ENCODE measurements at regions not wholly inside any gene's neighbourhood (a gene's known extent, or its start where the extent isn't known, plus 50 kb on each side); places are given as distances from the start of the nearest gene placed in this dataset.

DNA sequence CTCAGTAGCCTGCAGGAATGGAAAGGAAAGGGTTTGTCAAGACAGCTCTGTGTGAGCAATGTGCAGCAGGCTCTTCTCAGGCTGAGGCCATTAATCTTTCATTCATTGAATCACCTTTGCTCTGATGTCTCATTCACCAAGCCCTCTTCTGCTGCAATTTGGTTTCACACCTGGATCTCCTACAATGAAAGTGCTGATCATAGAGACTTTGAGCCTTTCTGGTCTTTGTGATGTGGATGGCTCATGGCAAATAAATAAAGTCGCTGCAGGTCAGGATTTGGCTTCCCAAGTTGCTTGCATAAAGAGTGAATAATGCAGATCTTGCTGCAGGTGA, 95.8 kb upstream of the SPRED2 start:
- Histone ChIP-seq H3K9ac (ENCODE audit: low read depth, low read length, poor library complexity, severe bottlenecking) (no peak overlapping the region), H2AFZ (ENCODE audit: low read length) (no peak overlapping the region), H3K9me2 (replicated peaks; ENCODE audit: low read depth, low read length) (no peaks in the 10 kb centered on the region), H3K4me1 (ENCODE audit: insufficient read depth, low read length, poor library complexity, severe bottlenecking) (no peaks in the 10 kb centered on the region), H3K27me3 (ENCODE audit: insufficient read depth, low read length, poor library complexity, severe bottlenecking) (no peaks in the 10 kb centered on the region), H3F3A (ENCODE audit: low read depth) (no peaks in the 10 kb centered on the region), H4K20me1 (ENCODE audit: insufficient read depth, low read length, poor library complexity, severe bottlenecking) (no peaks in the 10 kb centered on the region), H3K36me3 (ENCODE audit: insufficient read depth, low read length) (no peaks in the 10 kb centered on the region), H3K9me3 (ENCODE audit: insufficient read depth, low read depth, low read length) (no peaks in the 10 kb centered on the region), H3K79me2 (ENCODE audit: insufficient read depth, low read length) (no peaks in the 10 kb centered on the region), H3K4me2 (ENCODE audit: low read depth, low read length, poor library complexity, severe bottlenecking) (no peak overlapping the region), H3K4me3 (ENCODE audit: low read length, poor library complexity, severe bottlenecking) (no peak overlapping the region)
- TF ChIP-seq, protein P1, sequence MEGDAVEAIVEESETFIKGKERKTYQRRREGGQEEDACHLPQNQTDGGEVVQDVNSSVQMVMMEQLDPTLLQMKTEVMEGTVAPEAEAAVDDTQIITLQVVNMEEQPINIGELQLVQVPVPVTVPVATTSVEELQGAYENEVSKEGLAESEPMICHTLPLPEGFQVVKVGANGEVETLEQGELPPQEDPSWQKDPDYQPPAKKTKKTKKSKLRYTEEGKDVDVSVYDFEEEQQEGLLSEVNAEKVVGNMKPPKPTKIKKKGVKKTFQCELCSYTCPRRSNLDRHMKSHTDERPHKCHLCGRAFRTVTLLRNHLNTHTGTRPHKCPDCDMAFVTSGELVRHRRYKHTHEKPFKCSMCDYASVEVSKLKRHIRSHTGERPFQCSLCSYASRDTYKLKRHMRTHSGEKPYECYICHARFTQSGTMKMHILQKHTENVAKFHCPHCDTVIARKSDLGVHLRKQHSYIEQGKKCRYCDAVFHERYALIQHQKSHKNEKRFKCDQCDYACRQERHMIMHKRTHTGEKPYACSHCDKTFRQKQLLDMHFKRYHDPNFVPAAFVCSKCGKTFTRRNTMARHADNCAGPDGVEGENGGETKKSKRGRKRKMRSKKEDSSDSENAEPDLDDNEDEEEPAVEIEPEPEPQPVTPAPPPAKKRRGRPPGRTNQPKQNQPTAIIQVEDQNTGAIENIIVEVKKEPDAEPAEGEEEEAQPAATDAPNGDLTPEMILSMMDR (conservative IDR thresholded peaks at IDR 0.05; ENCODE audit: low read length) = no peak

DNA sequence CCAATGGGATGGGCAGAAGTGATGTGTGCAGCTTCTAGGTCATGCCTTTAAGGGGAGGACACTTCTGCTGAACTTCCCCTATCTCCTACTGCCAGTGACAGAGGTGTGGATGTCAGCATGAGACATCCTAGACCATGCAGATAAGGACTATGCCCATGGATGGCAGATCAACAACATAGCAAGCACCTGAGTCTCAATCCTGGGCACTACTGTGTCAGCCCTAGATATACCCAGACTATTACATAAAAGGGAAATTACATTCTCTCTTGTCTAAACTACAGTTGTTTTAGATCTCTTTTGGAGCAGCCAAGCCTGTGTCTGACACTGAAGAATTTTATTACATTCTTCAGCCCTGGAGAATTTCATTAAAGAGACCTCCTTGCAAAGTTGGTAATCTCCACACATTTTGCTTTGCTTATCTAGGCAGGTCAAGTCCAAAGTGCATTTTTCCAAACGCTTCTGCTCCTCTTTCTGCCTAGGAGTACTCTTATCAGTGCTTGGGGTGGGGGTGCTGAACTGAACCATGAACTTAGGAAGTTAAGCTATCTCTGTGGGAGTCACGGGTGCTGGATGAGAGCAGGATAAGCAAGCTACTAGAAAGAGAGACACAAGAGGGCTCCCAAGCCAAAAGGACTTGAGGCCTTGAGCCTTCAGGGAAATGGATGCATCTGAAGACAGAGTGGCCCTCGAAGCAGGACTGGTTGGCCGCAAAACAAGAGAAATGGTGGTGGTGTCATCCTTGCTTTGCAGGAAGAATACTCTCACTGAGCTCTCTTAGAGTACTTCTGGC, 95.2 kb upstream of the SPRED2 start:
- H3K4me1 ChIP-seq (ENCODE audit: insufficient read depth, low read length, poor library complexity, severe bottlenecking) = no peaks in the 10 kb centered on the region
- H3K36me3 ChIP-seq (ENCODE audit: insufficient read depth, low read length) = no peaks in the 10 kb centered on the region
- no peak for TF ChIP-seq EZH2phosphoT487 (IDR thresholded peaks at IDR 0.05; ENCODE audit: borderline replicate concordance)
- TF ChIP-seq, protein P1 (conservative IDR thresholded peaks at IDR 0.05; ENCODE audit: low read length) = no peak
- H3K9ac ChIP-seq (ENCODE audit: low read depth, low read length, poor library complexity, severe bottlenecking) = no peak overlapping the region
- H3K79me2 ChIP-seq (ENCODE audit: insufficient read depth, low read length) = no peaks in the 10 kb centered on the region
- H2AFZ ChIP-seq (ENCODE audit: low read length) = no peak overlapping the region
- H3K27me3 ChIP-seq (ENCODE audit: insufficient read depth, low read length, poor library complexity, severe bottlenecking) = no peaks in the 10 kb centered on the region
- H3K9me2 ChIP-seq (replicated peaks; ENCODE audit: low read depth, low read length) = no peaks in the 10 kb centered on the region
- H3K4me3 ChIP-seq (ENCODE audit: low read length, poor library complexity, severe bottlenecking) = no peak overlapping the region
- no peaks in the 10 kb centered on the region for H3K9me3 ChIP-seq (ENCODE audit: insufficient read depth, low read depth, low read length)
- no peak overlapping the region for H3K4me2 ChIP-seq (ENCODE audit: low read depth, low read length, poor library complexity, severe bottlenecking)
- no peaks in the 10 kb centered on the region for H4K20me1 ChIP-seq (ENCODE audit: insufficient read depth, low read length, poor library complexity, severe bottlenecking)
- H3F3A ChIP-seq (ENCODE audit: low read depth) = no peaks in the 10 kb centered on the region

DNA sequence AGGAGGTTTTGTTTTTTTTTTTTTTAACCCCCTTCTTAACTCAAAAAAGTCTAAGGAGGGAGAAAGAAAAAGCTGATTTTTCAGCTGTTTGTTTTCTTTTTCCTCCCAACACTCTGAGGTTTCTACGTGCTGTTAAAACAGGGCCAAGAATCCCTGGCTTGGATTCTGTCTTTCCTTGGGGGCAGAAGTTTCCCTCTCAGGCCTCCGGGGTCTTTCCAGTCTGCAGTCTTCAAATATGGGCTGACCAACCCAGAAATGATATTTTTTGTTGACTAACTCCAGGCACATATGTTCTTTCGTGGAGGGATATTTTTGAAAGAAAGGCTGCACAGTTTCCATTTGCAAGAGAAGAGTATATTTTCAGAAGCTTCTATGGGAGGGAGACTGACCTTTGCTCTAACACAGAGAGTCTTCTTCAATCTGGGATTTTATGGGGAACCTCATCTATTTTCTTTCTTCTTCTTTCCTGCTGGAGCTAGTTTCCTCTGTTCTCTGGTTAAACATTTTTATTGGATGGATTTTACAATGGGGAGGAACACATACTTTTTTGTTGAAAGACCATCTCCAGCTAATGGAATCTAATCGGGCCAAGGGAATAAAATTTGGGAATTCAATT, 93.3 kb upstream of the SPRED2 start:
- H3F3A ChIP-seq (ENCODE audit: low read depth) = no peaks in the 10 kb centered on the region
- no peaks in the 10 kb centered on the region for H4K20me1 ChIP-seq (ENCODE audit: insufficient read depth, low read length, poor library complexity, severe bottlenecking)
- no peaks in the 10 kb centered on the region for H3K9me2 ChIP-seq (replicated peaks; ENCODE audit: low read depth, low read length)
- no peak overlapping the region for H3K9ac ChIP-seq (ENCODE audit: low read depth, low read length, poor library complexity, severe bottlenecking)
- H3K27me3 ChIP-seq (ENCODE audit: insufficient read depth, low read length, poor library complexity, severe bottlenecking) = no peaks in the 10 kb centered on the region
- no peak overlapping the region for H3K4me2 ChIP-seq (ENCODE audit: low read depth, low read length, poor library complexity, severe bottlenecking)
- H2AFZ ChIP-seq (ENCODE audit: low read length) = no peak overlapping the region
- no peak overlapping the region for H3K4me3 ChIP-seq (ENCODE audit: low read length, poor library complexity, severe bottlenecking)
- no peaks in the 10 kb centered on the region for H3K4me1 ChIP-seq (ENCODE audit: insufficient read depth, low read length, poor library complexity, severe bottlenecking)
- no peaks in the 10 kb centered on the region for H3K9me3 ChIP-seq (ENCODE audit: insufficient read depth, low read depth, low read length)
- no peaks in the 10 kb centered on the region for H3K79me2 ChIP-seq (ENCODE audit: insufficient read depth, low read length)
- H3K36me3 ChIP-seq (ENCODE audit: insufficient read depth, low read length) = no peaks in the 10 kb centered on the region
- TF ChIP-seq, protein P1 (conservative IDR thresholded peaks at IDR 0.05; ENCODE audit: low read length) = no peak
- no peak for TF ChIP-seq EZH2phosphoT487 (IDR thresholded peaks at IDR 0.05; ENCODE audit: borderline replicate concordance)

Measured in Loucy (cell line).